ENCODE measurements at regions not wholly inside any gene's neighbourhood (a gene's known extent, or its start where the extent isn't known, plus 50 kb on each side); places are given as distances from the start of the nearest gene placed in this dataset.

DNA sequence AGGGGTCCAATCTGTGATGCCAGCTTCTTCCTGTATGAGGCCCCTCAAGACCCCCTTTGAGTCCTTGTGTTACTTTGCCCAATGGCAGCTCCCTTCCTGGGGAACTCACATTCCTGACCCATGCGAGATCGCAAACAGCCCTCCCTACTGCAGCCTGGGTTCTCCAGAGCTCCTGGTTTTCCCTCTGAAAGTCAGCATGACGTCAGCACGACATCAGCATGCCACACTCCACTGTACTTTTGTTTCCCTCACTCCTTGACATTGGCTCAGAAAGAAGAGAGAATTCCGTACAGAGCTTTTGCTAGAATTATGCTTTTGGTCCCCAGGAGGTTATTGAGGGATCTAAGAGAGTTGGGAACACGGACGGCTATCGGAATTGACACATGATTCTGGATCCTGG lies 168.1 kb upstream of the PIRT start:
- Histone ChIP-seq H2AFZ (ENCODE audit: low read depth, low read length) (no peak overlapping the region), H3K79me2 (ENCODE audit: control insufficient read depth, insufficient read depth, low read length) (no peaks in the 10 kb centered on the region), H3K9me1 (ENCODE audit: control insufficient read depth, insufficient read depth, low read length) (no peaks in the 10 kb centered on the region), H3K36me3 (ENCODE audit: control insufficient read depth, insufficient read depth, low read length) (no peaks in the 10 kb centered on the region), H3K9ac (ENCODE audit: insufficient read depth in 1 of 2, low read depth in 2 of 2, low read length in 2 of 2) (no peak overlapping the region), H3K4me1 (replicated peaks in 1 of 2; ENCODE audit: control insufficient read depth in 2 of 2, insufficient read depth in 2 of 2, low read length in 2 of 2) (no peaks in the 10 kb centered on the region), H3K9me3 (replicated peaks; ENCODE audit: control insufficient read depth, insufficient read depth, low read depth, low read length) (no peaks in the 10 kb centered on the region), H3K27me3 (ENCODE audit: control insufficient read depth in 2 of 2, insufficient read depth in 2 of 2, low read length in 2 of 2) (no peaks in the 10 kb centered on the region), H3K27ac (ENCODE audit: extremely low read depth, low read depth, low read length) (no peak overlapping the region), H3K4me3 (no peak overlapping the region), H3K4me2 (ENCODE audit: insufficient read depth, low read length) (no peak overlapping the region), H4K20me1 (replicated peaks; ENCODE audit: control insufficient read depth, insufficient read depth, low read length) (no peaks in the 10 kb centered on the region)
- intact Hi-C loops (cut with micrococcal nuclease): no loop called here
- TF ChIP-seq, protein P1, sequence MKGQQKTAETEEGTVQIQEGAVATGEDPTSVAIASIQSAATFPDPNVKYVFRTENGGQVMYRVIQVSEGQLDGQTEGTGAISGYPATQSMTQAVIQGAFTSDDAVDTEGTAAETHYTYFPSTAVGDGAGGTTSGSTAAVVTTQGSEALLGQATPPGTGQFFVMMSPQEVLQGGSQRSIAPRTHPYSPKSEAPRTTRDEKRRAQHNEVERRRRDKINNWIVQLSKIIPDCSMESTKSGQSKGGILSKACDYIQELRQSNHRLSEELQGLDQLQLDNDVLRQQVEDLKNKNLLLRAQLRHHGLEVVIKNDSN (CRISPR knock-in tag; IDR thresholded peaks at IDR 0.05): no peak
- TF ChIP-seq NR2C1 (IDR thresholded peaks at IDR 0.05) (no peak), NR2C1 (tag; IDR thresholded peaks at IDR 0.05) (no peak), GABPA (tag; conservative IDR thresholded peaks at IDR 0.05; ENCODE audit: low read depth) (no peak), CC2D1A (IDR thresholded peaks at IDR 0.05) (no peak), SP1 (CRISPR knock-in tag; IDR thresholded peaks at IDR 0.05) (no peak), ETS2 (tag; IDR thresholded peaks at IDR 0.05; ENCODE audit: borderline replicate concordance, poor library complexity, severe bottlenecking) (no peak), DDX20 (tag; IDR thresholded peaks at IDR 0.05; ENCODE audit: low read depth) (no peak), NFXL1 (CRISPR knock-in tag; IDR thresholded peaks at IDR 0.05) (no peak), MEF2A (IDR thresholded peaks at IDR 0.05; ENCODE audit: control insufficient read depth, low read depth, low read length) (no peak)
- TF ChIP-seq, protein P2, sequence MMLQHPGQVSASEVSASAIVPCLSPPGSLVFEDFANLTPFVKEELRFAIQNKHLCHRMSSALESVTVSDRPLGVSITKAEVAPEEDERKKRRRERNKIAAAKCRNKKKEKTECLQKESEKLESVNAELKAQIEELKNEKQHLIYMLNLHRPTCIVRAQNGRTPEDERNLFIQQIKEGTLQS (IDR thresholded peaks at IDR 0.05): no peak
- TF ChIP-seq, protein P2 (CRISPR knock-in tag; conservative IDR thresholded peaks at IDR 0.05): no peak
- ChIA-PET POLR2A (no interaction called here), CTCF (ENCODE audit: low intra/inter-chr PET ratio) (no interaction called here)
- WGBS (ENCODE audit: insufficient coverage, low coverage, missing lambda C conversion rate): 2% methylated on average over 7 of the region's 8 CpGs
- ATAC-seq: no peak
- in situ Hi-C loops (cut with MboI): no loop called here
- DNase-seq (ENCODE audit: extremely low read depth in 1 of 4, low spot score in 3 of 4): no peak
- no peak for FAIRE-seq
- no TSS peak for BruUV-seq (replicated peaks)
